ENCODE measurements at regions not wholly inside any gene's neighbourhood (a gene's known extent, or its start where the extent isn't known, plus 50 kb on each side); places are given as distances from the start of the nearest gene placed in this dataset.

DNA sequence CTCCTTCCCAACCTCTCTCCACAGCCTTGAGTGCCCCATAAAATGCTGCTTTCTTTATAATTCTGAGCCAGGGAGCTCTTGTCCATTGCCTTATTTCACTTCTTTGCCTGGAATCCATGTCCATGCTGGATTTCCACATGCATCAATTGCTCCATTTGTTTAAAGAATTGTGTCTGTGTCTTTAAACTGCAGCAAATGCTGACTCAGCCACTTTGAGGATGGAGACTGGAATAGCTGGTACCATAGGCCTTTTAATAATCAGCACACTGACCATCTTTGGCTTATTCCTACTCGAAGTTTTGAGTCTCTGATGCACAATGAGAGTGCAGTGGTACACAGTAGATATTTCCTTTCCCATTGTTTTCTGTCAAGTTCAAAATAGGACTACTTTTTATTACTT lies 318.8 kb downstream of the LRIG3 start:
- TF ChIP-seq POLR2AphosphoS5 (IDR thresholded peaks at IDR 0.05) (no peak), CTCF (IDR thresholded peaks at IDR 0.05) (no peak), POLR2A (IDR thresholded peaks at IDR 0.05) (no peak), EP300 (IDR thresholded peaks at IDR 0.05) (no peak)

Measured in gastroesophageal sphincter (tissue), 3 donors.